Stimulated activated CD4-positive, alpha-beta T cell treated with anti-CD3 and anti-CD28 coated beads, Interleukin-4, amount 100 ng/mL, for 24 hours (primary cell): ENCODE measurements at regions not wholly inside any gene's neighbourhood (a gene's known extent, or its start where the extent isn't known, plus 50 kb on each side); places are given as distances from the start of the nearest gene placed in this dataset.

ENCODE experiments used
- DNase-seq: peaks from one replicate; pipeline ENCODE4 v3.0.0-alpha.2; 2020

- DNase-seq: no peak
Observed at GRCh38 chr10:75347186-75347585, 54.4 kb downstream of the ZNF503 start.

GRCh38 chr10:75345738-75346137 lies 55.8 kb downstream of the ZNF503 start:
- no peak for DNase-seq

GRCh38 chr10:75344170-75344569 lies 57.4 kb downstream of the ZNF503 start:
- no peak for DNase-seq

GRCh38 chr10:75342397-75342796 lies 59.2 kb downstream of the ZNF503 start:
- no peak for DNase-seq

GRCh38 chr10:75335983-75336382 lies 65.6 kb downstream of the ZNF503 start:
- DNase-seq: no peak

GRCh38 chr10:75335191-75335590 lies 66.4 kb downstream of the ZNF503 start:
- DNase-seq: no peak

GRCh38 chr10:75334720-75335119 lies 66.8 kb downstream of the ZNF503 start:
- no peak for DNase-seq

GRCh38 chr10:75332081-75332480 lies 69.5 kb downstream of the ZNF503 start:
- no peak for DNase-seq

GRCh38 chr10:75331081-75331480 lies 70.5 kb downstream of the ZNF503 start:
- DNase-seq: no peak

GRCh38 chr10:75329190-75329745 lies 72.3 kb downstream of the ZNF503 start:
- DNase-seq: no peak

GRCh38 chr10:75326306-75326705 lies 75.3 kb downstream of the ZNF503 start:
- no peak for DNase-seq

GRCh38 chr10:75319274-75319673 lies 82.3 kb downstream of the ZNF503 start:
- no peak for DNase-seq

- DNase-seq: no peak
Observed at GRCh38 chr10:75314570-75314969, 78.8 kb upstream of the COMTD1 start.

- no peak for DNase-seq
Observed at GRCh38 chr10:75312440-75312839, 76.7 kb upstream of the COMTD1 start.

GRCh38 chr10:75305675-75306074 lies 69.9 kb upstream of the COMTD1 start:
- no peak for DNase-seq

GRCh38 chr10:75304741-75305390 lies 69.1 kb upstream of the COMTD1 start:
- no peak for DNase-seq

- DNase-seq: no peak
Observed at GRCh38 chr10:75304313-75304712, 68.6 kb upstream of the COMTD1 start.

GRCh38 chr10:75303045-75303777 lies 67.5 kb upstream of the COMTD1 start:
- DNase-seq: no peak

- no peak for DNase-seq
Observed at GRCh38 chr10:75302029-75302428, 66.3 kb upstream of the COMTD1 start.

- no peak for DNase-seq
Observed at GRCh38 chr10:75297021-75297599, 61.4 kb upstream of the COMTD1 start.

GRCh38 chr10:75295868-75296441 lies 60.2 kb upstream of the COMTD1 start:
- no peak for DNase-seq

- DNase-seq: peak; percentile 74
Observed at GRCh38 chr10:75294866-75295701, 59.3 kb upstream of the COMTD1 start.

GRCh38 chr10:75294518-75294865 lies 58.7 kb upstream of the COMTD1 start:
- DNase-seq: no peak
